ENCODE measurements at regions not wholly inside any gene's neighbourhood (a gene's known extent, or its start where the extent isn't known, plus 50 kb on each side); places are given as distances from the start of the nearest gene placed in this dataset.

DNA sequence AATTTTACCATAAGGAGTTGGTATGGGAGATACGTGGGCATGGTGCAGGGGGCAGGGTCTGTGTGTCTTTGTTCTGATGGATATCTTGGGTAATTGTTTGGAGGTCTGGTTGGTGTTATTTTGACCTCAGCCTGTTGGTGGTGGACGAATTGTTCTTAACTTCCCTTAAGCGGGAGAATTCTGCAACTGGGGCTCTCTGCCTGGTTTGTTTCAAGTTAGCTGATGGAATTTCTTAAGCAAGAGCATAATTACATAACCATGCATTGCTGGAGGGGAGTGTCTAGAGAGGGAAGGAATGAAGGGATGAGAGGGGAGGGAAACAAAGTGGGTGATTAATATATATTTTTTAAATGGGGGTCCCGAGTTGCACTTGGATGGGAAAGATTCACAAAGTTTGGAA is 908.5 kb upstream of the RAG2 start:
- TF ChIP-seq ZNF546 (CRISPR knock-in tag; conservative IDR thresholded peaks at IDR 0.05) (no peak), ZNF138 (CRISPR knock-in tag; IDR thresholded peaks at IDR 0.05; ENCODE audit: low read depth) (no peak), SP1 (IDR thresholded peaks at IDR 0.05) (no peak), SP1 (CRISPR knock-in tag; IDR thresholded peaks at IDR 0.05) (no peak), ESRRA (CRISPR knock-in tag; IDR thresholded peaks at IDR 0.05; ENCODE audit: low read depth) (no peak), CREB1 (IDR thresholded peaks at IDR 0.05) (no peak), CREB1 (CRISPR knock-in tag; IDR thresholded peaks at IDR 0.05) (no peak), ZNF207 (IDR thresholded peaks at IDR 0.05; ENCODE audit: borderline replicate concordance) (no peak), MTF1 (CRISPR knock-in tag; IDR thresholded peaks at IDR 0.05) (no peak), SIN3A (IDR thresholded peaks at IDR 0.05; ENCODE audit: borderline replicate concordance, low read depth, low read length) (no peak), RELA (CRISPR knock-in tag; IDR thresholded peaks at IDR 0.05) (no peak), TEAD2 (CRISPR knock-in tag; IDR thresholded peaks at IDR 0.05) (no peak)
- TF ChIP-seq, protein P1, sequence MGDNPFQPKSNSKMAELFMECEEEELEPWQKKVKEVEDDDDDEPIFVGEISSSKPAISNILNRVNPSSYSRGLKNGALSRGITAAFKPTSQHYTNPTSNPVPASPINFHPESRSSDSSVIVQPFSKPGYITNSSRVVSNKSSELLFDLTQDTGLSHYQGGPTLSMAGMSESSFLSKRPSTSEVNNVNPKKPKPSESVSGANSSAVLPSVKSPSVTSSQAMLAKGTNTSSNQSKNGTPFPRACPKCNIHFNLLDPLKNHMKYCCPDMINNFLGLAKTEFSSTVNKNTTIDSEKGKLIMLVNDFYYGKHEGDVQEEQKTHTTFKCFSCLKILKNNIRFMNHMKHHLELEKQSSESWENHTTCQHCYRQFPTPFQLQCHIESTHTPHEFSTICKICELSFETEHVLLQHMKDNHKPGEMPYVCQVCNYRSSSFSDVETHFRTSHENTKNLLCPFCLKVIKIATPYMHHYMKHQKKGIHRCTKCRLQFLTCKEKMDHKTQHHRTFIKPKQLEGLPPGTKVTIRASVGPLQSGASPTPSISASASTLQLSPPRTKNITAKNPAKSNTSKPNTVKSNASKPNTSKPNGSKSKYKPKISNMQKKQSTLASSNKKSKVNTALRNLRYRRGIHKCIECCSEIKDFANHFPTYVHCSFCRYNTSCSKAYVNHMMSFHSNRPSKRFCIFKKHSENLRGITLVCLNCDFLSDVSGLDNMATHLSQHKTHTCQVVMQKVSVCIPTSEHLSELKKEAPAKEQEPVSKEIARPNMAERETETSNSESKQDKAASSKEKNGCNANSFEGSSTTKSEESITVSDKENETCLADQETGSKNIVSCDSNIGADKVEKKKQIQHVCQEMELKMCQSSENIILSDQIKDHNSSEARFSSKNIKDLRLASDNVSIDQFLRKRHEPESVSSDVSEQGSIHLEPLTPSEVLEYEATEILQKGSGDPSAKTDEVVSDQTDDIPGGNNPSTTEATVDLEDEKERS (CRISPR knock-in tag; IDR thresholded peaks at IDR 0.05) = no peak
- TF ChIP-seq, protein P2, sequence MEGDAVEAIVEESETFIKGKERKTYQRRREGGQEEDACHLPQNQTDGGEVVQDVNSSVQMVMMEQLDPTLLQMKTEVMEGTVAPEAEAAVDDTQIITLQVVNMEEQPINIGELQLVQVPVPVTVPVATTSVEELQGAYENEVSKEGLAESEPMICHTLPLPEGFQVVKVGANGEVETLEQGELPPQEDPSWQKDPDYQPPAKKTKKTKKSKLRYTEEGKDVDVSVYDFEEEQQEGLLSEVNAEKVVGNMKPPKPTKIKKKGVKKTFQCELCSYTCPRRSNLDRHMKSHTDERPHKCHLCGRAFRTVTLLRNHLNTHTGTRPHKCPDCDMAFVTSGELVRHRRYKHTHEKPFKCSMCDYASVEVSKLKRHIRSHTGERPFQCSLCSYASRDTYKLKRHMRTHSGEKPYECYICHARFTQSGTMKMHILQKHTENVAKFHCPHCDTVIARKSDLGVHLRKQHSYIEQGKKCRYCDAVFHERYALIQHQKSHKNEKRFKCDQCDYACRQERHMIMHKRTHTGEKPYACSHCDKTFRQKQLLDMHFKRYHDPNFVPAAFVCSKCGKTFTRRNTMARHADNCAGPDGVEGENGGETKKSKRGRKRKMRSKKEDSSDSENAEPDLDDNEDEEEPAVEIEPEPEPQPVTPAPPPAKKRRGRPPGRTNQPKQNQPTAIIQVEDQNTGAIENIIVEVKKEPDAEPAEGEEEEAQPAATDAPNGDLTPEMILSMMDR (CRISPR knock-in tag; IDR thresholded peaks at IDR 0.05) = no peak

Measured in HepG2 (cell line).